Activated CD4-positive, alpha-beta T cell treated with anti-CD3 and anti-CD28 coated beads for 4 hours (primary cell): ENCODE measurements at regions not wholly inside any gene's neighbourhood (a gene's known extent, or its start where the extent isn't known, plus 50 kb on each side); places are given as distances from the start of the nearest gene placed in this dataset.

Source experiments
- DNase-seq, 2 donors: peaks; one replicate each; pipeline ENCODE4 v3.0.0-alpha.2; 2020

DNA sequence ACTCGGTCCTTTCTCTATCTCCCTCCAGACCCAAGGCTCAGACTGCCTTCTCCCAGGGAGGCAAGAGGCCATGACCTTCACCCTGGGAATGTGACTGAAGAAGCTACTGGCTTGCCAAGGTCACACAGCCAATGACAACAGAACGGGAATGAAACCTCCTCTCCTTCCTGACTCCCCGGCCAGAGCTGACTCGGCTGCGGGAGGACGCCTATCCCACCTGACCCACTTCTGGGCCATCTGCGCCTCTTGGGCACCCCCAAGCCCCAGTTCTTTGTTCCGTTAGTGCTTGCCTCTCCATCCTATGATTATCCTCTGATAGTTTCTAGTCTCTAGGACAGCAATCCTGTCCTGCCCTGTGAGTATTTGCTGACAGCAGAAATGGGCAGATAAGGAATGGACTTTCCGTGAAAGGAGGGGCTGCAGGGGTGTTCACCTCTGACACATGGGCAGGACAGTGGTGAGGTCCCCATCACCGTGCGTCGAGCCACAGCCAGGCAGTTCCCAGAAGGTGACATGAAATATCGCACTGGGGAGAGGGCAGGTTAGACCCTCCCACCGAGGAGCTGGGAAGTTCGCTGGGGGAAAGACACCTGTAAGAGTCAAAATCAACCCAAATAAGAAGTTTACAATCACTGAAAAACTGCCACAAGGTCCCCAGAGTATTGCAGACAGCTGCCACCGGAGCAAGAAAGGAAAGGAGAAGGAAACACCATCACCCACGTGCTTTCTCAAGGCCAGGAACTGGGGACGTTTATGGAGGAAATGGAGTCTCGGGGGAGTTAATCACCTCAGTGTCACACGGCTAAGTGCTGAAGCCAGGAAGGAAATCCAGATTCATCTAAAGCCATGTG, 63.0 kb downstream of the INSIG1 start:
- no peak for DNase-seq

- no peak for DNase-seq
Observed at GRCh38 chr7:155361346-155361680, 63.6 kb downstream of the INSIG1 start.

- DNase-seq = no peak
Observed at GRCh38 chr7:155361947-155362346, 64.3 kb downstream of the INSIG1 start.

DNA sequence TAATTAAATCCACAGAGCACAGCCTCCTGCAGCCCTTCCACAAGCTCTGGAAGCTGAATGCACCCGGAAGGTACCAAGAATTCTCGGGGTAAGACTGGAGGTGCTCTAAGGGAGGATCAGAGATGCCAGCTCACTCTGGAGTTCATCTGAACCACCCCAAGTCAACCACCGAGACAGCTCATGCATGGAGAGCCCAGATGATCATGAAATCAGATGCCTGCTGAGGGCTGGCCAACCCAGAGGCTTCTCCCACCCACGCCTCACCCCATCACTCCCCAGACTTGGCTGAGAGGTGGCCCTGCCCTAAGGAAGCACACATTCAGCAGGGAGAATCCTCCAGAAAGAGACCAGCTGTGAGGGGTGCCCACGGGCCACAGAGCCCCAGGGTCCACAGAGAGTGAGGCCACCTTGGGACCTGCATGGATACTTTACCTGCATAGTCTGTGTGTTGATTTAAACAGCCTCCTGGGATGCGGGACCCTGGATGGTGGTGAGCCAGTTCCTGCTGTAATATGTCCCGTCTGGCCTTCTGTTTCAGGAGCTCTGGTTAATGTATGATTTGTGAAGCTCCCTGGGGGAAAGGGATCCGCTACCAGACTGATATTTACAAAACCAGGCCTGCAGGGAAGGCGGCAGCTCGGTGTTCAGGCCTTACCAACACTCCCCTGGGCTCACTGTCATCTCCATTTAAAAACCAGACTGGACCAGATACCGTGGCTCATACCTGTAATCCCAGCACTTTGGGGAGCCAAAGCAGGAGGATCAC, 64.9 kb downstream of the INSIG1 start:
- DNase-seq = no peak

DNA sequence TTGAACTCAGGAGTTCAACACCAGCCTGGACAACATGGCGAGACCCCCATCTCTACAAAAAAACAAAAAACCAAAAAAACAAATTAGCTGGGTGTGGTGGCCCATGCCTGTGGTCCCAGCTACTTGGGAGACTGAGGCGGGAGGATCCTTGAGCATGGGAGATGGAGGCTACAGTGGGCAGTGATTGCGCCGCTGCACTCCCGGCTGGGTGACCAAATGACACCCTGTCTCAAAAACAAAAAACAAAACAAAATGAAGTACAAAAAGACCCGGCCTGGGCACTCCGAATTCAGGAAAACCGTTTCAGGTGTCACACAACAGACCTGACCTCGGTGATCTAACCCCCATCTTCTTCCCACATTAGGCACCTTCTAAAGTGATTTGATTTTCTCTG, 65.5 kb downstream of the INSIG1 start:
- no peak for DNase-seq

- DNase-seq = no peak
Observed at GRCh38 chr7:155363852-155364600, 66.3 kb downstream of the INSIG1 start.

DNA sequence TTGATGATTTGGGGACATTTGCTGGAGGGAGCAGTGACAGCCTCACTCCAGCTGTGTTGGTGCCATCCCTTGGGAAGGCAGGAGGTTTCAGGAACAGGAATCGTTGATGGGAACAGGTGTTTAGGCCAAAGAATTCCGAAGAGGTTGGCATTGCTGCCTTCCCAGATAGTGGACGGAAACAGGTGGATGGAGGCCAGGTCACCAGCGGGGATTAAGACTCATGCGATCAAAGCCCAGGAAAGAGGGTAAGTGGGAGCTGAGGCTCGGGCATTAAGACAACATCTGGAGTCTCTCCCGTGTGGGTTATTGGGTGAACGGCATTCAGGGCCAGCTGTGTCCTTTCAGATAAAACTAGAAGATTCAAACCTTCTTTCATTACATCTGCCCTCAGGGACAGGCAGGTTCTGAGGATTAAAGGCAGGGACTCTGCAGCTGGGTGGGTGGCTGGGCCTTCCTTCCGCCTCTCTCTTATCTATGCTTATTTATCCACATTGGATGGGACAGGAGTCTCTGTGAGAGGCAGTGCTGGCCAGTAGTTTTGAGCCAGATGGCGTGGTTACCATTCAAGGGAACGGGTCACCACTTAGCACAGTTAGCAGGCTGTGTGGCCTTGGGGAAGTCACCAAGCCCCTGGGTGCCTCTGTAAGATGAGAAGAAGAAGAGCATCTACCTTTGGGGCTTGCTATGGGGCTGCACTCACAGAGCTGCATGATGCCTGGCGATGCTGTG, 67.6 kb downstream of the INSIG1 start:
- no peak for DNase-seq

GRCh38 chr7:155368894-155369600, 71.4 kb downstream of the INSIG1 start:
- no peak for DNase-seq

- DNase-seq = no peak
Observed at GRCh38 chr7:155369766-155370165, 72.1 kb downstream of the INSIG1 start.

- DNase-seq = no peak
Observed at GRCh38 chr7:155371331-155371883, 73.7 kb downstream of the INSIG1 start.

GRCh38 chr7:155371884-155372781, 74.5 kb downstream of the INSIG1 start:
- DNase-seq = no peak

GRCh38 chr7:155372782-155373358, 75.2 kb downstream of the INSIG1 start:
- no peak for DNase-seq

DNA sequence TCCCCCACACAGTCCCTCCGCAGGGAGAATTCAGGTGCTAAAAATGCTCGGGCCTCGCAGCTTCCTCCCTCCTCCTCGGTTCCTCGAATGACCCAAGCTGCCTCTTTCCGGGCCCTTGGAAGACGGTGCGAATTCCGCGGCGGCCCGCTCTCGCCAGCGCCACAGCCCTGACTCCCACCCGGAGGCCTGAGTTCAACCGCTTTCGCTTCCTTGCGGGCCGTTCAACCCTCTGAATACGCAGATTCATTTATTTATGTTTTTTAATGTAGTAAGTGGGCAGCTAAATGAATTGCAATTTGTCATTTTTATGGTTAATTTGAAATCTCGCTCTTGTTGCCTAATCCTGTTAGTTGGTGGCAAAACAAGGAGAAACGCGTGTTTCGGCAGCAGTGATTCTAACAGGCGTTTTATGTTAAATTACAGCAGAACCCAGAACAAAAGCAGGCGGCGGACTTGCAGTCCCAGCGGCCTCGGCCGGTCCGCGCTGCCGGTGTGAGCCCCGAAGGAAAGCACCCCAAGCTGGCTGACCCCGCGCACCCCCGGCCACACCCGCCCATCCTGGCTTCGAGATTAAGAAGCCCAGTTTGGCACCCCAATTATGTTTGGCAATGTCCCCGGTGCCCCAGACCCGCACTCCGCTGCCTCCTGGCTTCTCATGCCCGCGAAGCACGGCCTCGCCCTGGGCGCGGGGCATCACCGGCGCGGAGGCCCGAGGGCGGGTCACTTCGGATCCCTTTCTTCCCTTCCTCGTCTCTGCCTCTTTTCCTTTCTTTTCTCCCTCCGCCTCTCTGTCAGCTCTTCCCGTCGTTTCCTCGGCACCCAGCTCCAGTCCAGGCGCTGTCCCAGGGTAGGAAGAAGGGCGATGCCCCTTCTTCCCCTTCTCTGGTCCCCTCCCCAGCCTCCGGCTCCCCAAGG, 75.9 kb downstream of the INSIG1 start:
- no peak for DNase-seq

DNA sequence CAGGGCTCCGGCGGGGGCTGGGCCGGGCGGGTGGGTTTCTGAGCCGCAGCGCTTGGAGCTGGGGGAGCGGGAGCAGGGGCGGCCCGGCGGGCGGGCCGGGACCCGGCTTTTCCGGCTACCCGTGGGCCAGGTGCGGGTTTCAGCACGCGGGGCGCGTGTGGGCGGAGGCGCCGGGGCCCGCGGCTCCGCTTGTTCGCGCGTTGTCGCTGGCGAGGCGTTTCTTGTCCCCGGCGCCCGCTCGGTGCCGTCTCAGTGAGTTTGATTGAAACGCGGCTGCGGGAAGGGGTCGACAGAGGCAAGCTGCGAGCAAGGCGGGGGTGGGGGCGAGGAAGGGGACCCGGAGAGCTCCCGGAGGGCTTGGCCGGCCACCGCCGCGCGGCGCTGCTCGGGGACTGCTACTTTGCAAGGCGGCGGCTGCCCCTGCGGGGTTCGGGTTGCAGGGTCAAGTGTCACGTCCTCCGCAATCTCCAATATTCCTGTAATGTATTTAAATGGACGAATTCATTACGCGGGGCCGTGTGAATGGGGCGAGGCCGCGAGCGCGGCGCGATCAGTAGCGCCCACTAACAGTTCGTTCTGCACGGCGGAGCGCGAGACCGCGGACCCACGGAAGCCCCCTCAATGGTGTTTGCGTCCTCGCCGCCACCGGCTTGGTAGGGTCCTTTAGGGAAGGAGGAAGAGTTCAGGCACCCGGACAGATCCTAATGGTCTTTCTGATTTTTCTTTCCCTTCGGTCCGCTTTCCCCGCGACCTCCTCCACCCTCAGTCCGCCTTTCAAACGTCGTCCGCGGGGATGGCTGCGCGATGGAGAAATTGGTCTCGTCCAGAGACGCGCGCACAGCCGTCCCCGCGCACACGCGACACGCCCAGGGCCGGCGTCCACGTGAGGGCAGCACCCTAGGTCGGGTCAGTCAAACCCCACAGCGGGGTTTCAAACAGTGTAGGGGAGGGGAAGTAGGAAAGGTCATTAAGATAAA, 76.9 kb downstream of the INSIG1 start:
- DNase-seq = no peak

DNA sequence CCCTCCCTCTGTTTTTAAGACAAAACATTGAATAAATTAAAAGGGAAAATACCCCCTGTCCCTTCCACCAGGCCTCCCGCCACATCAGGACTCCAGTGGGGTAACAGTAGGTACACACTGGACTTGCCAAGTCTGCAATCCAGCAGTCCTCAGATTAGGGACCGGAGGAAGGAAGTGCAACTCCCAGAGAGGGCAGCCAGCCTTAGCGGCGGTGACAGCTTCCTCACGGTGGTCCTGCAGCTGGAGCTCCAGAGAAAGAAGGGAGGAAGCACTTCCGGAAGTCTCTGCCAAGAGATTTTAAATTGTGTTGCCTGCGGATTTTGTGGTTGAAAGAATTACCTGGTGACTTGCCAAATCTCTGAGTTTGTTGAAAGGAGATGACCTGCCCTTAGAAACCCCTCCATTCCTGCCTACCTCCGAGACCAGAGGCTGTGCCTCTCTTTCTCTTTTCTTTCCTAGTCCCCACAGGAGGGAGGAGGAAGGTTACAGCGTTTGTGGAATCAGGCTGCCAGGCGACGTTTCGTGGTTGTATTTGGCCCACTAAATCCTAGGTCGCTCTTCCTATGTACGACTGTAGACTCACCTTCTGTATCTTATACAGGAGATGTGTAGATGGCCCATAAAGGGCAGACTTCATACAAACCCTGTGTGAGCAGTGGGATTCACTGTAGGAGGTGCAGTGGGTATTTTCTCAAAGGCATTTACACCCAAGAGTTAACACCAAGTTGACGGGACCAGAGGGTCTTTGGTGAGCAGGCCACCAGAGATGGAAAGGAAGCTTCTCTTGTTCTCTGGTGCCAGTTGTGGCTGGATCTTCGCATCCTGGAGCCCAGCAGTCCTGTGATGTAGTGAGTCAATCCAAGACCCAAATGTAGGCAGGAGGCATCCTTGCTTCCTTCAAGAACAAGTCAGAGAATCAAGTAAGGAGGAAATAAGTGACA, 77.9 kb downstream of the INSIG1 start:
- no peak for DNase-seq

GRCh38 chr7:155377071-155377837, 79.6 kb downstream of the INSIG1 start:
- DNase-seq = no peak
